A673 (cell line): ENCODE measurements at regions not wholly inside any gene's neighbourhood (a gene's known extent, or its start where the extent isn't known, plus 50 kb on each side); places are given as distances from the start of the nearest gene placed in this dataset.

ENCODE experiments used
- EZH2 ChIP-seq: fragments of 200-600 bp; sonication (generic); IDR thresholded peaks from 2 replicates; pipeline ENCODE4 v1.6.1; 2017; ENCODE audit warnings: borderline replicate concordance, low read depth, mild to moderate bottlenecking, mixed read lengths, antibody characterized with exemption, low read length; ENCODE audit not compliant: poor library complexity, severe bottlenecking
- TF ChIP-seq, protein P1 (sequence below): fragments of 300-800, 200-600 bp; sonication (generic); conservative IDR thresholded peaks from 2 replicates; pipeline ENCODE4 v1.5.1; 2017; ENCODE audit warnings: low read depth, mild to moderate bottlenecking, antibody characterized with exemption, low read length, moderate library complexity, mixed read lengths

- TF ChIP-seq, protein P1, sequence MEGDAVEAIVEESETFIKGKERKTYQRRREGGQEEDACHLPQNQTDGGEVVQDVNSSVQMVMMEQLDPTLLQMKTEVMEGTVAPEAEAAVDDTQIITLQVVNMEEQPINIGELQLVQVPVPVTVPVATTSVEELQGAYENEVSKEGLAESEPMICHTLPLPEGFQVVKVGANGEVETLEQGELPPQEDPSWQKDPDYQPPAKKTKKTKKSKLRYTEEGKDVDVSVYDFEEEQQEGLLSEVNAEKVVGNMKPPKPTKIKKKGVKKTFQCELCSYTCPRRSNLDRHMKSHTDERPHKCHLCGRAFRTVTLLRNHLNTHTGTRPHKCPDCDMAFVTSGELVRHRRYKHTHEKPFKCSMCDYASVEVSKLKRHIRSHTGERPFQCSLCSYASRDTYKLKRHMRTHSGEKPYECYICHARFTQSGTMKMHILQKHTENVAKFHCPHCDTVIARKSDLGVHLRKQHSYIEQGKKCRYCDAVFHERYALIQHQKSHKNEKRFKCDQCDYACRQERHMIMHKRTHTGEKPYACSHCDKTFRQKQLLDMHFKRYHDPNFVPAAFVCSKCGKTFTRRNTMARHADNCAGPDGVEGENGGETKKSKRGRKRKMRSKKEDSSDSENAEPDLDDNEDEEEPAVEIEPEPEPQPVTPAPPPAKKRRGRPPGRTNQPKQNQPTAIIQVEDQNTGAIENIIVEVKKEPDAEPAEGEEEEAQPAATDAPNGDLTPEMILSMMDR = no peak
- TF ChIP-seq EZH2 = no peak
Observed at GRCh38 chr4:184950117-184950830, 68.0 kb upstream of the HELT start.
